SJSA1 (cell line): ENCODE measurements at regions not wholly inside any gene's neighbourhood (a gene's known extent, or its start where the extent isn't known, plus 50 kb on each side); places are given as distances from the start of the nearest gene placed in this dataset.
"Not testable (repeated sequence)": the region's sequence is repeated elsewhere in the genome, so short reads cannot be mapped to it uniquely, and the experiment has no call there.

Experiments
- DNase-seq, 2 experiments: peaks; one replicate each; pipeline ENCODE4 v3.0.0-alpha.2; 2015 to 2020; ENCODE audit warnings: low spot score in 2 of 2, low read depth in 1 of 2
- H3K27ac ChIP-seq: fragments of 250-450 bp; sonication (Bioruptor Pico); 2 replicates; pipeline ENCODE4 v1.5.1; 2020; ENCODE audit warnings: mild to moderate bottlenecking, moderate library complexity
- H3K27me3 ChIP-seq: fragments of 250-450 bp; sonication (Bioruptor Pico); replicated peaks from 2 replicates; pipeline ENCODE4 v1.5.1; 2020; ENCODE audit warnings: mild to moderate bottlenecking, moderate library complexity
- H3K36me3 ChIP-seq: fragments of 250-450 bp; sonication (Bioruptor Pico); 2 replicates; pipeline ENCODE4 v1.5.1; 2020; ENCODE audit warnings: mild to moderate bottlenecking
- H3K4me1 ChIP-seq: fragments of 250-450 bp; sonication (Bioruptor Pico); replicated peaks from 2 replicates; pipeline ENCODE4 v1.6.1; 2021; ENCODE audit warnings: mild to moderate bottlenecking
- H3K4me3 ChIP-seq: fragments of 250-450 bp; sonication (Bioruptor Pico); 2 replicates; pipeline ENCODE4 v1.5.1; 2020; ENCODE audit warnings: mild to moderate bottlenecking
- H3K9me3 ChIP-seq: fragments of 250-450 bp; sonication (Bioruptor Pico); replicated peaks from 2 replicates; pipeline ENCODE4 v1.5.1; 2020; ENCODE audit warnings: mild to moderate bottlenecking

DNA sequence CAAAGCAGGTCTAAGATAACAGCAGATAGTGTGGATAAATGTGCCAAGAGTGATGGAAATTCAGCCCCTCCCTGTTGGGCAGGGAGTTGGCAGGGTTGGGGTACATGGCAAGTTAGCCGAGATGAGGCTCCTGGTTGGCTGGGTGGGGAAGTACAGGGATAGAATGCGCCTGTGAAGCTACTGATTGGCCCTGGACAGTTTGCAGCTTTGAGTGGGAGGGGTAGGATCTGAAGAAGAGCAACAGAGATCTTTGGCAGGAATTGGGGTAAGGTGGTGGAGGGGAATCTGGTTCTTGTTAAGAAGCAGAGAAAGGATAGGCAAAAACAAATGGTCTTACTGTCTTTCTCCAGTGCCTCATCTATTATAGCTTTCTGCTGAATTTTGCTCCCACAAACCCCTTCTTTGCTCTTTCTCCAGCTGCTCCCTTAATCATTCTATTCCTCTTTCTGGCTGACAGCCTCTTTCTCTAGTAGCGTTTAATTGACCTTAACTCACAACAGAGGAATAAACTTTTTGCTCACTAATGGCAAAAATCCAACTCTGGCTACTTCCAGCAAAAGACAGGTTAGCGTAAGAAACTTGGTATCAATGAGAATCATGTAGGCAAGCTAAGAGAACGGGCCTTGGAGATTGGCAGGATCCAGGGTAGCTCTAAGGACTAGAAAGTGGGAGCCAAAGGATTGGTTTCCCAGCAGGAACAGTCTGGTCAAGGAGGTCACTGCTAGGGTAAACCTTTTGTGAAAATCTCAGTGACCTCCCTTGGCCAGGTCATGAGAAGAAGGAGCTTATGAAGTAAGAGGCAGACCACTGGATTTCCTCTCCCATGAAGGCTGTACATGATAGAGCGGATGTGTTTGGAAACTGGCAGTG lies 86.3 kb upstream of the CARMIL1 start:
- no peaks in the 10 kb centered on the region for H3K36me3 ChIP-seq

DNA sequence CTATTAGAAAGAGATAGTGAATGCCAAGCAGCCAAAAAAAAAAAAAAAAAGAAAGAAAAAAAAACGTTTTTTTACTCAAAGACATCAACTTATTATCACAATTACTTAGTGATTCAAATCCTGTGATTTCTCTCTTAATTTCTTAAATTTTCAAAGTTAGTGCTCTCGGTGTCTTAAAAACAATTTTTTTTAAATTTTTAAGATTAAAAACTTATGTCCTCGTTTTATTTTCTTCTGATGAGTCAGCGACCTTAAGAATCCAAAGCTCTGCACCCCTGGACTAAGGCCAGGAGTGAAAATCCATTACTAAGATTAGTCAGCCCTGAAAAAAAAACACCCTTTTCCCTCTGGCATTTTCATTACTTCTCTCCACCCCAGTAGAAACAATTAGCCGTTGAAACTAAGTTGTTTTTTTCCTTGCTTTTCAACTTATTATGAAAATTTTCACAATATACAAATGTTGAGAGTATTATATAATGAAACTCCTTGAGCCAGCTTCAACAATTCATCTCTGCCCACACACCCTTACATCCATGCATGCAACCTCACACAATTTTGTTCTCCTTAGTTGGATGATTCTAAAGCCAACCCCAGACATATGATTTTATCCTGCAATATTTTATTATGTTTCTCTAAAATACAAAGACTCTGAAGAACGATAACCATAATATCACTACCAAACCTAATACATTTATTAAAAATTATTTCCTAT lies 85.6 kb upstream of the CARMIL1 start:
- H3K27ac ChIP-seq: peak overlapping the region; percentile 74
- peaks cover 17% of the 10 kb centered on the region for H3K4me1 ChIP-seq
- peak; percentile 70 to 88 for DNase-seq
- H3K27me3 ChIP-seq: no peaks in the 10 kb centered on the region
- H3K4me3 ChIP-seq: no peak overlapping the region
- no peaks in the 10 kb centered on the region for H3K36me3 ChIP-seq
- H3K9me3 ChIP-seq: no peaks in the 10 kb centered on the region

More for the DNA sequence above, 86.3 kb upstream of the CARMIL1 start:
- Histone ChIP-seq H3K9me3 (0 out of 2 replicates have a peak, but pooled peaks cover 2% of the 10 kb centered on the region), H3K27ac (peak overlapping the region; percentile 74), H3K27me3 (no peaks in the 10 kb centered on the region), H3K4me1 (peaks cover 17% of the 10 kb centered on the region), H3K4me3 (no peak overlapping the region)
- no peak for DNase-seq

DNA sequence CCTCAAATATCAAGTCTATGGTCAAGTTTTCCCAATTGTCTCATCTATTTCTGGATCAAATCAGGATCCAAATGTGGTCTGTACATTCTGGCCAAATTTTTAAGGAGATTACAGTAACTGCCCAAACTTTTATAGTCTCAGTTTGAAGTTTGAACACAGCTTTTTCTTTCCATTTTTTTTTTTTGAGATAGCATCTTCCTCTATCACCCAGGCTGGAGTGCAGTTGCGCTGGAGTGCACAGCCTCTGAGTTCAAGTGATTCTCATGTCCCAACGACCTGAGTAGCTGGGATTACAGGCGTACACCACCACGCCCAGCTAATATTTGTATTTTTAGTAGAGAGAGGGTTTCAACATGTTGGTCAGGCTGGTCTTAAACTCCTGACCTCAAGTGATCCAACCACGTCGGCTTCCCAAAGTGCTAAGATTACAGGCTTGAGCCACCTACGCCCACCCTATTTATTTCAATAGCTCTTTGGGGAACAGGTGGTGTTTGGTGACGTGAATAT lies 84.9 kb upstream of the CARMIL1 start:
- no peak overlapping the region for H3K4me3 ChIP-seq
- no peaks in the 10 kb centered on the region for H3K9me3 ChIP-seq
- H3K4me1 ChIP-seq: peaks cover 17% of the 10 kb centered on the region
- DNase-seq: no peak
- no peaks in the 10 kb centered on the region for H3K27me3 ChIP-seq
- no peaks in the 10 kb centered on the region for H3K36me3 ChIP-seq
- peak overlapping the region; percentile 74 for H3K27ac ChIP-seq

DNA sequence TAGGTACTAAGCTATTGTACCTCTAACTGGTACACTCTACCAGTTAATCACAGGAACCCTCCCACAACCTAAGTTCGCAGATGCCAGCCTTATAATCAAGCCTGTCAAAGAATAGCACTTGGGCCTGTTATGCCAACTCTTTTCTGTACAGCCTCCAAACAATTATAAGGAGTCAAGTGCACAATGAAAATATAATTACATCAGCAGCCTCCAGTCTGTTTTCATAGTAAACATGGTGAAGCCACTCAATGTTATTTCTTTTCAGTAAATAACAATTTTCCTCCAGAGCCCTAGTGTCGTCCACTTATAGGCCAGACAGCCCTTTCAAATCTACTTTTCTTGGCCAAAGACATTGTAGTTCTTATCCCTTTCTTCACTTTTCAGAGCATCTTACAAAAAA lies 82.7 kb upstream of the CARMIL1 start:
- no peaks in the 10 kb centered on the region for H3K27me3 ChIP-seq
- peaks cover 17% of the 10 kb centered on the region for H3K4me1 ChIP-seq
- no peak for DNase-seq
- no peaks in the 10 kb centered on the region for H3K36me3 ChIP-seq
- H3K27ac ChIP-seq: no peak overlapping the region
- no peak overlapping the region for H3K4me3 ChIP-seq
- H3K9me3 ChIP-seq: no peaks in the 10 kb centered on the region

DNA sequence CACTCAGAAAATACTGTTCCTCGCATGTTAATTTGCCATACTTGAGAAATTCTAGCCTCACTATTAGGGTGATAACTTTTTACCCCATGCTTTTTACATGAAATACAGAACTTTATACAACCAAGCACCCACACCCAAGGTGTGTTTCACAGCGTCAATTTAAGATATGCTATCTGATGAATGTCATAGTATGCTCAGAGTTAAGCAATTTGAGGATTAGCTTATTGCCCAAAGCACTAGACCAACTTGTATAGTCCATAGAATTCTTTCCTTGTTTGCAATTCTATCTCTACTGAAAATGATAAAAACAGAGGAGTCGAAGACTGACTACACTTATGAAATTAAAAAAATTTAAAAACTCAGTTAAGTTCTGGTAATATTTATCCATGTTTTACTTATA lies 82.1 kb upstream of the CARMIL1 start:
- DNase-seq: no peak
- H3K4me3 ChIP-seq: no peak overlapping the region
- H3K27me3 ChIP-seq: no peaks in the 10 kb centered on the region
- no peaks in the 10 kb centered on the region for H3K36me3 ChIP-seq
- H3K4me1 ChIP-seq: peaks cover 17% of the 10 kb centered on the region
- H3K27ac ChIP-seq: no peak overlapping the region
- H3K9me3 ChIP-seq: no peaks in the 10 kb centered on the region

DNA sequence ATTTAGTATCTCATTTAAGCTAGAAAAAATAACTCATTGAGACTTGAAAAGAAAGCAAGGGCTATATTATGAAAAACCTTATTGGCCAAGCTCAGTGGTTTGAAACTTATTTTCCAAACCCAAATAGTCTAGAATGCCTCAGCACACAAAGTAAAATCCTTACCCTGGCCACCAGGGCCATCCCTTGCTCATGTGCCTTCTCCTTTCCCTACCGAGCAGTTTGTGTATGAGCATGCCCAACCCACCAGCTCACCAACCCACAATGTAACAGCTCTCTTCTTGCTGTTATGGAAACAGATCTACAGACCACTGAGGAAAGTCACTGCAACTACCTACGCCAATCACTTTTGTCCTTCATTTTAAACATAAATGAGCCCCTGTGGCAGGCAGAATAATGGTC lies 79.6 kb upstream of the CARMIL1 start:
- H3K9me3 ChIP-seq: no peaks in the 10 kb centered on the region
- H3K27ac ChIP-seq: no peak overlapping the region
- peaks cover 6% of the 10 kb centered on the region for H3K4me1 ChIP-seq
- H3K36me3 ChIP-seq: no peaks in the 10 kb centered on the region
- H3K4me3 ChIP-seq: no peak overlapping the region
- DNase-seq: no peak
- no peaks in the 10 kb centered on the region for H3K27me3 ChIP-seq

DNA sequence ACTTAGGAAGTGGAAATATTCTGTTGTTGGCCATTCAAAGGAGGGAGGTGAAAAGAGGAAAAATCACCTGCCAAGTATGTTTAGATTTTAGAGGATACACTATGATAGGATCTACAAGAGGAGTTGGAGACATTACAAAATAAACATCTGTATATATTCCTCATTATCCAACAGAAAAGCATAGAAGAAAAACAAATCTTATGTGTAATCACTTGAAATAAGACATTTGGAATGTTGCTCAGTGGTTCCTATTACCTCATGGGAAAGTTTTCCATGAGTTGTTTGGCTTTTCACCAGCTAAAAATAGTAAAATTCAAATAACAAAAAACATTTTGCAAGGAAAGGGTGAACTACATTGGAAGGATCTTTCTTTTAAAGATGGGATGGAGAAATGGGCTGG lies 76.7 kb upstream of the CARMIL1 start:
- Histone ChIP-seq H3K36me3 (no peaks in the 10 kb centered on the region), H3K27me3 (no peaks in the 10 kb centered on the region), H3K4me3 (no peak overlapping the region), H3K27ac (peak overlapping the region; percentile 30; the same call in 1 of the 2 replicates), H3K9me3 (0 out of 2 replicates have a peak, but pooled peaks cover 2% of the 10 kb centered on the region), H3K4me1 (peaks cover 6% of the 10 kb centered on the region)
- peak in 1 of 2 experiments; percentile 37 for DNase-seq

DNA sequence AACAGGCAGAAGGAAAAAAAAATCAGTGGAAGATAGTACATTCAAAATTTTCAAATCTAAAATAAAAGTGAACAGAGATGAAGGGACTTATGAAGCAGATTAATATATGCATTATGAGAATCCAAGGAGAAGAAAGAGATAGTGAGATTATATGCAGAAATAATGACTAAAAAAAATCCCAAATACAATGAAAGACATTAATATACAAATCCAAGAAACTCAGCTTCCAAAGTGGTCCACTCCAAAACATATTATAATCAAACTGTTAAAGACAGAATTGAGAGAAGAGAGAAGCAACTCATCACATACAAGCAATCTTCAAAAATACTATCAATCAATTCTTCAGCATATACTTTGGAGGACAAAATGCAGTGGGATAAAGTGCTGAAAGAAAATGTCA lies 73.5 kb upstream of the CARMIL1 start:
- no peak overlapping the region for H3K4me3 ChIP-seq
- H3K9me3 ChIP-seq: 0 out of 2 replicates have a peak, but pooled peaks cover 2% of the 10 kb centered on the region
- no peaks in the 10 kb centered on the region for H3K36me3 ChIP-seq
- no peaks in the 10 kb centered on the region for H3K27me3 ChIP-seq
- no peak for DNase-seq
- H3K4me1 ChIP-seq: peaks cover 6% of the 10 kb centered on the region
- H3K27ac ChIP-seq: no peak overlapping the region

DNA sequence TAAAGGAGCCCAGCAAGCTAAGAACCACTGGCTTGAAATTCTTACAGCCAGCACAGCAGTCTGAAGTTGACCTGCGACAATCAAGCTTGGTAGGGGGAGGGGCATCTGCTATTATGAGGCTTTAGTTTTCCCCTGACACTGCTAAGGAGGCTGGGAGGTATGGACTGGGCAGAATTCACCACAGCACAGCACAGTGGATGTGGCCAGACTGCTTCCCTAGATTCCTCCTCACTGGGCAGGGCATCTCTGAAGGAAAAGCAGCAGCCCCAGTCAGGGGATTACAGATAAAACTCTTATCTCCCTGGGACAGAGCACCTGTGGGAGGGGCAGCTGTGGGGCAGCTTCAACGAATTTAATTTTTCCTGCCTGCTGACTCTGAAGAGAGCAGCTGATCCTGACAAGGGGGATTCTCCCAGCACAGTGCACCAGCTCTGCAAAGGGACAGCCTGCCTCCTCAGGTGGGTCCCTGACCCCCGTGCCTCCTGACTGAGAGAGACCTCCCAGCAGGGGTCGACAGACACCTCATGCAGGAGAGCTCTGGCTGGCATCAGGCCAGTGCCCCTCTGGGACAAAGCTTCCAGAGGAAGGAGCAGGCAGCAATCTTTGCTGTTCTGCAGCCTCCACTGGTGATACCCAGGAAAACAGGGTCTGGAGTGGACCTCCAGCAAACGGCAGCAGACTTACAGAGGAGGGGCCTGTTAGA lies 71.6 kb upstream of the CARMIL1 start:
- H3K4me3 ChIP-seq, H3K9me3 ChIP-seq, H3K4me1 ChIP-seq, H3K27ac ChIP-seq, H3K27me3 ChIP-seq, H3K36me3 ChIP-seq, DNase-seq: not testable (repeated sequence)

DNA sequence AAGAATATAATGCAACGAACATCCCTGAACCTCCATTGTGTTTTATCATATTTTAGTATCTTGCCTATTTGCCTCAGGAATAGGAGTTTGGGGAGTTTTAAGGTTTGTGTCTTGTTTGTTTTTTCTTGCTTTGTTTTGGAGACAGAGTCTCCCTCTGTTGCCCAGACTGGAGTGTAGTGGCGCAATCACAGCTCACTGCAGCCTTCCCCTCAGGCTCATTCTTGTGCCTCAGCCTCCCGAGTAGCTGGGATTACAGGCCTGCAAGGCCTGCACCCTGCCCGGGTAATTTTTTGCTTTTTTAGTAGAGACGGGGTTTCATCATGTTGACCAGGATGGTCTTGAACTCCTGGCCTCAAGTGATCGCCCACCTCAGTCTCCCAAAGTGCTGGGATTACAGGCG lies 63.3 kb upstream of the CARMIL1 start:
- Histone ChIP-seq H3K27me3 (no peaks in the 10 kb centered on the region), H3K4me3 (no peak overlapping the region), H3K36me3 (no peaks in the 10 kb centered on the region), H3K4me1 (no peaks in the 10 kb centered on the region), H3K27ac (no peak overlapping the region), H3K9me3 (no peaks in the 10 kb centered on the region)
- DNase-seq: no peak

DNA sequence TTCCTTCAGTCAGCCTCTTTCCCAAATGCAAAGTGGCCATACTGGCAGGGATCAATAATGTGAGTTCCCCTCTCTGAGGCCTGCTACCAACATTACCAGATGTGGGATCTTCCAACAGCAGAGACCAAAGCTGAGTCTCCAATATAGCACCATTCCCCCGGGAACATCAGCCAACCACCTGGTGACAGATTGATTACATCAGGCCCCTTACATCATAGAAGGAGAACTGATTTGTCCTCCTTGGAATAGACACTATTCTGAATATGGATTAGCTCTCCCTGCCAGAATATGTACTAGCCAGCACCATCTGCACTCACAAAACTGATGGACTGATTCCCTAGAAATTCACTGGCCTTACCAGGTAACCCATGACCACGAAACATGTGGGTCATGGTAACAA lies 61.9 kb upstream of the CARMIL1 start:
- no peaks in the 10 kb centered on the region for H3K4me1 ChIP-seq
- no peaks in the 10 kb centered on the region for H3K9me3 ChIP-seq
- no peak overlapping the region for H3K4me3 ChIP-seq
- H3K36me3 ChIP-seq: no peaks in the 10 kb centered on the region
- H3K27ac ChIP-seq: no peak overlapping the region
- no peaks in the 10 kb centered on the region for H3K27me3 ChIP-seq
- DNase-seq: no peak

DNA sequence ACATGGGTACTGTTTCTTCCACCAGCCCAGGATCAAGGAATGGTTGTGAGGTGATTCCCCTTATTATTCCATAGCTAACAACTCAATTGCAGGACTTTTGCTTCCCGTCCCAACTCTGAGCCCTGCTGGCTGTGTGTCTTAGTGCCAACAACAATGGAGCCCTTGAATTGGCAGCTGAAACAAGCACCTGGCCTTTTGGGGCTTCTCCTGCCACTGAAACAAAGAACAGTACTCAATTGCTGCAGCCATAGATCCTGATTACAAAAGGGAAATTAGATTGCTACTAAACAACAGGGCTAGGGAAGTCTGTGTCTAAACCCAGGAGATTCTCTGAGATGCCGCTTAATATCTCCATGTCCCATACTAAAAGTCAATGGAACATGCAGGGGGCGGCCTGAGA lies 61.3 kb upstream of the CARMIL1 start:
- Histone ChIP-seq H3K36me3 (no peaks in the 10 kb centered on the region), H3K27ac (no peak overlapping the region)
- DNase-seq: no peak

DNA sequence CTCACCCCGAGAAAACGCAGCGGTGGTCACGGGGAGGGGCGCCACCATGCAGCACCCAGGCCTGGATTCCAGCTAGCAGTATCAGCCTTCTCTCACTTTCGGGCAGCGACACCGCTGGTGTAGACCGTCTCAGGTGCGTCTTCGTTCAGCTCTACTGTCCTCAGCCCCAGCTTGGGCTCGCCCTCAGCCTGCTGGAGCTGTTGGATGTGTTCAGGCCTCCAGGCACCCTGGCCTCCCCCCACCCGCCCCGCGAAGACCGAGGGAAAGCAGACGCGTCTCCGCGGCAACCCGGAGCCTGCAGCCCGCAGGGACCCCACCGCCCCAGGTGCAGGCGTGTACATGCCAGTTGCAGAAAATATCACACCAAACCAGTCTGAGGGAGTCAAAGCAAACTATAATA lies 60.8 kb upstream of the CARMIL1 start:
- no peaks in the 10 kb centered on the region for H3K9me3 ChIP-seq
- no peak for DNase-seq

More for the DNA sequence above, 61.3 kb upstream of the CARMIL1 start:
- Histone ChIP-seq H3K9me3 (no peaks in the 10 kb centered on the region), H3K4me1 (no peaks in the 10 kb centered on the region), H3K27me3 (no peaks in the 10 kb centered on the region), H3K4me3 (no peak overlapping the region)

More for the DNA sequence above, 60.8 kb upstream of the CARMIL1 start:
- no peaks in the 10 kb centered on the region for H3K27me3 ChIP-seq
- H3K27ac ChIP-seq: no peak overlapping the region
- no peaks in the 10 kb centered on the region for H3K36me3 ChIP-seq
- no peak overlapping the region for H3K4me3 ChIP-seq
- H3K4me1 ChIP-seq: peaks cover 3% of the 10 kb centered on the region; the same call in 1 of the 2 replicates
